B cell (primary cell): ENCODE measurements at regions not wholly inside any gene's neighbourhood (a gene's known extent, or its start where the extent isn't known, plus 50 kb on each side); places are given as distances from the start of the nearest gene placed in this dataset.

Experiments
- CTCF ChIP-seq: fragments of 200-600 bp; IDR thresholded peaks from one replicate; pipeline ENCODE4 v1.8.0; 2022; ENCODE audit warnings: antibody characterized with exemption, mild to moderate bottlenecking
- EZH2 ChIP-seq: IDR thresholded peaks from 2 replicates; pipeline ENCODE4 v1.6.1; 2012; ENCODE audit warnings: borderline replicate concordance, low read depth, mild to moderate bottlenecking, moderate library complexity, low read length; ENCODE audit not compliant: insufficient read depth, poor library complexity, severe bottlenecking

DNA sequence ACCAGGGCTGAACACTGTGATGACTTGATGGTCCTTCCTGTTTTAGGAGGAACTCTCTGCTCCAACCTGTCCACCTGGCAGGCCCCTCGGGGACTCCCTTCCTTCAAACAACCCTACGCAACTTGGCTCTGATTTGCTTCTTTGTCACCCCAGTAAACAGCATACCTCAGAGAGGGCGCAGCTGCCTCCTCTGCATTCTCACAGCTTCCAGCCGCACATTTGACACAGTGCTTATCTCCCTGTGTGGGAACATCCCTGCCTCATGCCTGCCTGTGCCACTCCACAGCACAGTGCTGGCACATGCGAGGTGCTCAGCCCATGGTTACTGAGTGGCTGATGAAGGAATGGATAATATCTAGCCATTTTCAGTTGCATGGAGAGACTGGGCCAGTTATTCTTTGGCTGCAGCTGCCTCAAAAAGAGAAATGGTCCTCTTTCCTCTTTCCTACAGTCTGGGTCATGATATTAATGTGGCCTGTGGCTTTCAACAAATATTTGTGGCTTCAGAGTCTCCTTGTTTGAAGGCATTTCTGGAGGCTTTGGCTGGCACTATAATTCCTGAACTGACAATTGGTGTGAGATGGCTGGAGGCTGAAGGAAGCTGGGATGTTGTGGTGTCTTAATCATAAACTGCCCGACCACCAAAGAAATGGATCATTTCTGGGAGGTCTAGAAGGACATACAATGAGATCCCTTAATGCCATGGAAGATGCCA, 77.9 kb downstream of the TENT5C start:
- TF ChIP-seq CTCF (no peak), EZH2 (no peak)
